ENCODE measurements at regions not wholly inside any gene's neighbourhood (a gene's known extent, or its start where the extent isn't known, plus 50 kb on each side); places are given as distances from the start of the nearest gene placed in this dataset.

GRCh38 chr19:29263305-29264135, 50.6 kb upstream of the UQCRFS1 start:
- H3K79me2 ChIP-seq (ENCODE audit: insufficient read depth), result no peaks in the 10 kb centered on the region
- no peak for TF ChIP-seq EZH2phosphoT487 (IDR thresholded peaks at IDR 0.05; ENCODE audit: insufficient read depth, low read depth)
- TF ChIP-seq EZH2 (IDR thresholded peaks at IDR 0.05; ENCODE audit: insufficient read depth, poor library complexity, severe bottlenecking), result no peak
- H3K9me2 ChIP-seq (ENCODE audit: insufficient read depth), result no peaks in the 10 kb centered on the region
- H3K36me3 ChIP-seq (ENCODE audit: low read depth), result no peaks in the 10 kb centered on the region
- in situ Hi-C loops (cut with MboI), result loop anchor here (25.0 kb wide), 1 partner anchor 526 kb away; no protein-coding TSS in a partner anchor
- WGBS, 2 experiments (ENCODE audit: low coverage in 1 of 2, low lambda C conversion rate in 2 of 2, missing lambda C conversion rate in 2 of 2), result 14 to 19% methylated on average over 8 of the region's 8 CpGs
- no peak overlapping the region for H3K4me3 ChIP-seq
- H4K20me1 ChIP-seq (ENCODE audit: insufficient read depth), result no peaks in the 10 kb centered on the region
- H3K9ac ChIP-seq, result no peak overlapping the region
- H2AFZ ChIP-seq, result no peak overlapping the region
- no peak overlapping the region for H3K4me2 ChIP-seq (ENCODE audit: unreplicated experiment)
- peak; percentile 55 for DNase-seq
- H3K9me3 ChIP-seq (ENCODE audit: low read depth), result no peaks in the 10 kb centered on the region
- no peaks in the 10 kb centered on the region for H3F3A ChIP-seq (ENCODE audit: insufficient read depth)
- H3K27me3 ChIP-seq (replicated peaks; ENCODE audit: insufficient read depth), result no peaks in the 10 kb centered on the region; the same call in 1 of the 2 replicates
- H3K27ac ChIP-seq, result no peak overlapping the region
- H3K4me1 ChIP-seq (ENCODE audit: insufficient read depth), result no peaks in the 10 kb centered on the region

DNA sequence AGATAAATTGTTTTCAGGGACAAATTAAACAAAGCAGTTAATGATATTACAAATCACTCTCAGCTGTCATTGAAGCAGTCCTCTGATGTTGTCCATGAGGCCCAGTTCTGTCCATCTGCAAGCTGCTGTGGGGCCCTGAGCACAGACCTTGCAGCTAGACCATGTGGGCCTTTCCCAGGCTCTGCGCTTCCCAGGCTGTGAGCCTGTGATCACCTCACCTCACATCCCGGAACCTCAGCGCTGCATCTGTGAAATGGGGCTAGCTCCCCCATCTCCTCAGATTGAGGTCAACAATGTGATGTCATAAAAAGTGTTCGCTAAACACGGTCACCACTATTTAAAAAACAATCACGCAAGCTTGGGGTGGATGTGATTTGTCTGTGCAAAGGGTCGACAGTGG, 51.9 kb upstream of the UQCRFS1 start:
- Histone ChIP-seq H3K9ac (no peak overlapping the region), H3K4me3 (no peak overlapping the region), H3K4me1 (ENCODE audit: insufficient read depth) (no peaks in the 10 kb centered on the region), H3K9me2 (ENCODE audit: insufficient read depth) (no peaks in the 10 kb centered on the region), H4K20me1 (ENCODE audit: insufficient read depth) (no peaks in the 10 kb centered on the region), H3K36me3 (ENCODE audit: low read depth) (no peaks in the 10 kb centered on the region), H2AFZ (no peak overlapping the region), H3K27me3 (replicated peaks; ENCODE audit: insufficient read depth) (no peaks in the 10 kb centered on the region; the same call in 1 of the 2 replicates), H3K27ac (no peak overlapping the region), H3K4me2 (ENCODE audit: unreplicated experiment) (no peak overlapping the region), H3K9me3 (ENCODE audit: low read depth) (no peaks in the 10 kb centered on the region), H3K79me2 (ENCODE audit: insufficient read depth) (no peaks in the 10 kb centered on the region), H3F3A (ENCODE audit: insufficient read depth) (no peaks in the 10 kb centered on the region)
- WGBS, 2 experiments (ENCODE audit: low coverage in 1 of 2, low lambda C conversion rate in 2 of 2, missing lambda C conversion rate in 2 of 2), result 65 to 66% methylated on average over 7 of the region's 7 CpGs
- no peak for DNase-seq
- in situ Hi-C loops (cut with MboI), result loop anchor here (25.0 kb wide), 1 partner anchor 528 kb away; no protein-coding TSS in a partner anchor
- TF ChIP-seq EZH2 (IDR thresholded peaks at IDR 0.05; ENCODE audit: insufficient read depth, poor library complexity, severe bottlenecking) (no peak), EZH2phosphoT487 (IDR thresholded peaks at IDR 0.05; ENCODE audit: insufficient read depth, low read depth) (no peak)

GRCh38 chr19:29265436-29265835, 52.5 kb upstream of the UQCRFS1 start:
- no peaks in the 10 kb centered on the region for H3K79me2 ChIP-seq (ENCODE audit: insufficient read depth)
- no peaks in the 10 kb centered on the region for H3K9me3 ChIP-seq (ENCODE audit: low read depth)
- no peaks in the 10 kb centered on the region for H3K4me1 ChIP-seq (ENCODE audit: insufficient read depth)
- no peaks in the 10 kb centered on the region for H3K36me3 ChIP-seq (ENCODE audit: low read depth)
- in situ Hi-C loops (cut with MboI), result loop anchor here (25.0 kb wide), 1 partner anchor 528 kb away; no protein-coding TSS in a partner anchor
- H3F3A ChIP-seq (ENCODE audit: insufficient read depth), result no peaks in the 10 kb centered on the region
- no peak overlapping the region for H3K27ac ChIP-seq
- H4K20me1 ChIP-seq (ENCODE audit: insufficient read depth), result no peaks in the 10 kb centered on the region
- no peak for TF ChIP-seq EZH2phosphoT487 (IDR thresholded peaks at IDR 0.05; ENCODE audit: insufficient read depth, low read depth)
- TF ChIP-seq EZH2 (IDR thresholded peaks at IDR 0.05; ENCODE audit: insufficient read depth, poor library complexity, severe bottlenecking), result no peak
- no peak overlapping the region for H3K4me3 ChIP-seq
- H3K27me3 ChIP-seq (replicated peaks; ENCODE audit: insufficient read depth), result peaks cover 3% of the 10 kb centered on the region; the same call in 1 of the 2 replicates
- WGBS, 2 experiments (ENCODE audit: low coverage in 1 of 2, low lambda C conversion rate in 2 of 2, missing lambda C conversion rate in 2 of 2), result 36 to 42% methylated on average over 6 of the region's 6 CpGs
- no peak overlapping the region for H3K9ac ChIP-seq
- no peak overlapping the region for H3K4me2 ChIP-seq (ENCODE audit: unreplicated experiment)
- no peak for DNase-seq
- H2AFZ ChIP-seq, result no peak overlapping the region
- no peaks in the 10 kb centered on the region for H3K9me2 ChIP-seq (ENCODE audit: insufficient read depth)

DNA sequence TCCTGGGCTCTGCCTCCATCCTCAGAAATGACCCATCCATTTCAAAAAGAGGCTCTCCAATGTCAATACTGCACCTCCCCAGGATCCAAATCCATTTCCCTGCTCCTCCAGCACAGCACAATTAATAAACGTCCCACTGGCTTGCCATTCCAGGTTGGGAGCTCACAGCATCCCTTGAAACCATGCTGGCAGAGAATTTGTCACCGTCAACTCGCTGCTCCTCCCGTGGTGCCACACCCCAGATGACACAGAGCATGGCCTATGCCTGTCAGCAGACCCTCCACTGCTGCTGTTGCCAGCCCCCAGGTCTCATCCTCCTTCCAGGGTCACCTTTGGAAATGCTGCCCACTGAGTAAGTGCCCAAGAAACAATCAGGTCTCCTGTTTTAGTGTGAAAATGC, 53.0 kb upstream of the UQCRFS1 start:
- no peak overlapping the region for H3K9ac ChIP-seq
- no peak for DNase-seq
- no peak overlapping the region for H3K4me2 ChIP-seq (ENCODE audit: unreplicated experiment)
- H3K9me2 ChIP-seq (ENCODE audit: insufficient read depth), result no peaks in the 10 kb centered on the region
- H4K20me1 ChIP-seq (ENCODE audit: insufficient read depth), result no peaks in the 10 kb centered on the region
- no peaks in the 10 kb centered on the region for H3K36me3 ChIP-seq (ENCODE audit: low read depth)
- H2AFZ ChIP-seq, result no peak overlapping the region
- 22 to 33% methylated on average over 4 of the region's 4 CpGs for WGBS, 2 experiments (ENCODE audit: low coverage in 1 of 2, low lambda C conversion rate in 2 of 2, missing lambda C conversion rate in 2 of 2)
- in situ Hi-C loops (cut with MboI), result loop anchor here (25.0 kb wide), 1 partner anchor 529 kb away; no protein-coding TSS in a partner anchor
- no peak overlapping the region for H3K27ac ChIP-seq
- no peaks in the 10 kb centered on the region for H3F3A ChIP-seq (ENCODE audit: insufficient read depth)
- H3K9me3 ChIP-seq (ENCODE audit: low read depth), result no peaks in the 10 kb centered on the region
- no peaks in the 10 kb centered on the region for H3K4me1 ChIP-seq (ENCODE audit: insufficient read depth)
- H3K4me3 ChIP-seq, result no peak overlapping the region
- H3K79me2 ChIP-seq (ENCODE audit: insufficient read depth), result no peaks in the 10 kb centered on the region
- peaks cover 3% of the 10 kb centered on the region; the same call in 1 of the 2 replicates for H3K27me3 ChIP-seq (replicated peaks; ENCODE audit: insufficient read depth)
- TF ChIP-seq EZH2 (IDR thresholded peaks at IDR 0.05; ENCODE audit: insufficient read depth, poor library complexity, severe bottlenecking), result no peak
- no peak for TF ChIP-seq EZH2phosphoT487 (IDR thresholded peaks at IDR 0.05; ENCODE audit: insufficient read depth, low read depth)
